ENCODE measurements at regions not wholly inside any gene's neighbourhood (a gene's known extent, or its start where the extent isn't known, plus 50 kb on each side); places are given as distances from the start of the nearest gene placed in this dataset.

GRCh38 chr6:56856036-56856580, 98.8 kb upstream of the BEND6 start:
- TF ChIP-seq EZH2phosphoT487 (IDR thresholded peaks at IDR 0.05; ENCODE audit: borderline replicate concordance), result no peak
- TF ChIP-seq, protein P1, sequence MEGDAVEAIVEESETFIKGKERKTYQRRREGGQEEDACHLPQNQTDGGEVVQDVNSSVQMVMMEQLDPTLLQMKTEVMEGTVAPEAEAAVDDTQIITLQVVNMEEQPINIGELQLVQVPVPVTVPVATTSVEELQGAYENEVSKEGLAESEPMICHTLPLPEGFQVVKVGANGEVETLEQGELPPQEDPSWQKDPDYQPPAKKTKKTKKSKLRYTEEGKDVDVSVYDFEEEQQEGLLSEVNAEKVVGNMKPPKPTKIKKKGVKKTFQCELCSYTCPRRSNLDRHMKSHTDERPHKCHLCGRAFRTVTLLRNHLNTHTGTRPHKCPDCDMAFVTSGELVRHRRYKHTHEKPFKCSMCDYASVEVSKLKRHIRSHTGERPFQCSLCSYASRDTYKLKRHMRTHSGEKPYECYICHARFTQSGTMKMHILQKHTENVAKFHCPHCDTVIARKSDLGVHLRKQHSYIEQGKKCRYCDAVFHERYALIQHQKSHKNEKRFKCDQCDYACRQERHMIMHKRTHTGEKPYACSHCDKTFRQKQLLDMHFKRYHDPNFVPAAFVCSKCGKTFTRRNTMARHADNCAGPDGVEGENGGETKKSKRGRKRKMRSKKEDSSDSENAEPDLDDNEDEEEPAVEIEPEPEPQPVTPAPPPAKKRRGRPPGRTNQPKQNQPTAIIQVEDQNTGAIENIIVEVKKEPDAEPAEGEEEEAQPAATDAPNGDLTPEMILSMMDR (conservative IDR thresholded peaks at IDR 0.05; ENCODE audit: low read length), result no peak
- H3K4me2 ChIP-seq (ENCODE audit: low read depth, low read length, poor library complexity, severe bottlenecking), result no peak overlapping the region
- no peaks in the 10 kb centered on the region for H4K20me1 ChIP-seq (ENCODE audit: insufficient read depth, low read length, poor library complexity, severe bottlenecking)
- no peak overlapping the region for H3K4me3 ChIP-seq (ENCODE audit: low read length, poor library complexity, severe bottlenecking)
- no peaks in the 10 kb centered on the region for H3F3A ChIP-seq (ENCODE audit: low read depth)
- H3K4me1 ChIP-seq (ENCODE audit: insufficient read depth, low read length, poor library complexity, severe bottlenecking), result peaks cover 9% of the 10 kb centered on the region
- H3K9me2 ChIP-seq (replicated peaks; ENCODE audit: low read depth, low read length), result no peaks in the 10 kb centered on the region
- no peaks in the 10 kb centered on the region for H3K27me3 ChIP-seq (ENCODE audit: insufficient read depth, low read length, poor library complexity, severe bottlenecking)
- no peak overlapping the region for H3K9ac ChIP-seq (ENCODE audit: low read depth, low read length, poor library complexity, severe bottlenecking)
- no peak overlapping the region for H2AFZ ChIP-seq (ENCODE audit: low read length)
- no peaks in the 10 kb centered on the region for H3K9me3 ChIP-seq (ENCODE audit: insufficient read depth, low read depth, low read length)
- H3K36me3 ChIP-seq (ENCODE audit: insufficient read depth, low read length), result no peaks in the 10 kb centered on the region
- H3K79me2 ChIP-seq (ENCODE audit: insufficient read depth, low read length), result no peaks in the 10 kb centered on the region

- Histone ChIP-seq H2AFZ (ENCODE audit: low read length) (no peak overlapping the region), H3K9ac (ENCODE audit: low read depth, low read length, poor library complexity, severe bottlenecking) (no peak overlapping the region), H3K9me3 (ENCODE audit: insufficient read depth, low read depth, low read length) (no peaks in the 10 kb centered on the region), H3K9me2 (replicated peaks; ENCODE audit: low read depth, low read length) (no peaks in the 10 kb centered on the region), H3K4me2 (ENCODE audit: low read depth, low read length, poor library complexity, severe bottlenecking) (no peak overlapping the region), H4K20me1 (ENCODE audit: insufficient read depth, low read length, poor library complexity, severe bottlenecking) (no peaks in the 10 kb centered on the region), H3K36me3 (ENCODE audit: insufficient read depth, low read length) (no peaks in the 10 kb centered on the region), H3K79me2 (ENCODE audit: insufficient read depth, low read length) (no peaks in the 10 kb centered on the region), H3K27me3 (ENCODE audit: insufficient read depth, low read length, poor library complexity, severe bottlenecking) (no peaks in the 10 kb centered on the region), H3K4me3 (ENCODE audit: low read length, poor library complexity, severe bottlenecking) (no peak overlapping the region), H3K4me1 (ENCODE audit: insufficient read depth, low read length, poor library complexity, severe bottlenecking) (peaks cover 15% of the 10 kb centered on the region), H3F3A (ENCODE audit: low read depth) (no peaks in the 10 kb centered on the region)
- TF ChIP-seq, protein P1 (conservative IDR thresholded peaks at IDR 0.05; ENCODE audit: low read length), result no peak
Measured at GRCh38 chr6:56854086-56854485, 100.8 kb upstream of the BEND6 start.

DNA sequence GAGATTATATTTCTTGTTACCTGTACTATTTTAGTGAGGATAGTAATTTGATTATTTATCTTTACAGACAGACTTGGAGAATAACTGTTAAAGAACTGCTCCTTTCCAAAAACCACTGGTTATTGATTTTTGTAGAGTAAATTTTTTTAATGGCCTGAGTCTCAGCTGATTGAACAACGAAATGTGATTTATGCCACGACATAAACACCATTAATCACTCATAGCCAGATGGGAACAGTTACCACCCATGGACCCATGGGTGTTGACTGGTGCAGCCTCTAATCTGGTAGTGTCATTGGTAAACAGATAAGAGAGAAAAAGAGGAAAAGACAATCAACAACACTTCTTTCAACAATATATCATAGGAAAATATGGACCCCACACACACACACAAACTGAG, 101.4 kb upstream of the BEND6 start:
- Histone ChIP-seq H4K20me1 (ENCODE audit: insufficient read depth, low read length, poor library complexity, severe bottlenecking) (no peaks in the 10 kb centered on the region), H3K9me2 (replicated peaks; ENCODE audit: low read depth, low read length) (no peaks in the 10 kb centered on the region), H3K9me3 (ENCODE audit: insufficient read depth, low read depth, low read length) (no peaks in the 10 kb centered on the region), H3K4me1 (ENCODE audit: insufficient read depth, low read length, poor library complexity, severe bottlenecking) (peaks cover 15% of the 10 kb centered on the region), H3K36me3 (ENCODE audit: insufficient read depth, low read length) (no peaks in the 10 kb centered on the region), H3K9ac (ENCODE audit: low read depth, low read length, poor library complexity, severe bottlenecking) (no peak overlapping the region), H3F3A (ENCODE audit: low read depth) (no peaks in the 10 kb centered on the region), H3K27me3 (ENCODE audit: insufficient read depth, low read length, poor library complexity, severe bottlenecking) (no peaks in the 10 kb centered on the region), H3K4me2 (ENCODE audit: low read depth, low read length, poor library complexity, severe bottlenecking) (no peak overlapping the region), H3K4me3 (ENCODE audit: low read length, poor library complexity, severe bottlenecking) (no peak overlapping the region), H2AFZ (ENCODE audit: low read length) (no peak overlapping the region), H3K79me2 (ENCODE audit: insufficient read depth, low read length) (no peaks in the 10 kb centered on the region)
- TF ChIP-seq, protein P1 (conservative IDR thresholded peaks at IDR 0.05; ENCODE audit: low read length), result no peak
